GM20000 (cell line): ENCODE measurements at regions not wholly inside any gene's neighbourhood (a gene's known extent, or its start where the extent isn't known, plus 50 kb on each side); places are given as distances from the start of the nearest gene placed in this dataset.

Experiments used
- DNase-seq: peaks from one replicate; pipeline ENCODE4 v3.0.0; 2012; ENCODE audit warnings: low spot score
- TF ChIP-seq, protein P1 (sequence below): IDR thresholded peaks from 2 replicates; pipeline ENCODE4 v1.5.1; 2012; ENCODE audit warnings: mild to moderate bottlenecking, control low read depth; ENCODE audit errors: extremely low read depth, missing control alignments

DNA sequence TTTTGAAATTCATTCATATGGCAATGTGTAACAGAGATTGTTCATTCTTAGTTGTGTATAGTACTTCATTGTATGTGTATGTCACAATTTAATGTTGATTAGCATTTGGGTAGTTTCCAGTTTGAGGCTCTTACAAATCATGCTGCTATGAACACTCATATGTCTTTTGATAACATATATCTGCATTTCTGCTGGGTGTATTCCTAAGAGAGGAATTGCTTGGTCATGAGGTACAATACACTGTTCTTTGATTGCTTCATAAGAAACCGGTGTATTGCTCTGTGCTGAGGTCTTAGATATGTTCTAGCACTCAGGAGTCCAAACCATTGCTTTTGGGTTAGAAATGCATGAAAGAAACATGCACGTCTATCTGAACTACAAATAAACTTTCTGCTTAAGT, 492.9 kb upstream of the JAG1 start:
- no peak for DNase-seq
- TF ChIP-seq, protein P1, sequence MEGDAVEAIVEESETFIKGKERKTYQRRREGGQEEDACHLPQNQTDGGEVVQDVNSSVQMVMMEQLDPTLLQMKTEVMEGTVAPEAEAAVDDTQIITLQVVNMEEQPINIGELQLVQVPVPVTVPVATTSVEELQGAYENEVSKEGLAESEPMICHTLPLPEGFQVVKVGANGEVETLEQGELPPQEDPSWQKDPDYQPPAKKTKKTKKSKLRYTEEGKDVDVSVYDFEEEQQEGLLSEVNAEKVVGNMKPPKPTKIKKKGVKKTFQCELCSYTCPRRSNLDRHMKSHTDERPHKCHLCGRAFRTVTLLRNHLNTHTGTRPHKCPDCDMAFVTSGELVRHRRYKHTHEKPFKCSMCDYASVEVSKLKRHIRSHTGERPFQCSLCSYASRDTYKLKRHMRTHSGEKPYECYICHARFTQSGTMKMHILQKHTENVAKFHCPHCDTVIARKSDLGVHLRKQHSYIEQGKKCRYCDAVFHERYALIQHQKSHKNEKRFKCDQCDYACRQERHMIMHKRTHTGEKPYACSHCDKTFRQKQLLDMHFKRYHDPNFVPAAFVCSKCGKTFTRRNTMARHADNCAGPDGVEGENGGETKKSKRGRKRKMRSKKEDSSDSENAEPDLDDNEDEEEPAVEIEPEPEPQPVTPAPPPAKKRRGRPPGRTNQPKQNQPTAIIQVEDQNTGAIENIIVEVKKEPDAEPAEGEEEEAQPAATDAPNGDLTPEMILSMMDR = no peak

DNA sequence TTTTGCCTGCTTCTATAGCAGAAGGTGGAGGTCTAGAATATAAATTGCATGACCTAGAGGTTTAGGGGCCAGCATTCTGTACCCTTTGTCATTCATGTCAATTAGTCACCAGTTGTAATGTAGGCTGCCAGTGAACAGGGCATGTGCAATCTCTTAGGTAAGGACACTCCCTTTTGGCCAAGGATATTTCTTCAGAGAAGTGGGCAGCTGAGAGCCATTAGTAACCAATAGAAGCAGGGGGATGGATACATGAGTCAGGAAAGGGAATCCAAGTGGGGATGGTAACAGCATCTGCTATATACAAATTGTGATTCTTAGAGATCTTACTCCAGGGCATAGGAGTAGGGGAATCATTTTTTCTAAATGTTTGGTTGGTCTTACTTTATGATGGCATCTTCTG, 494.2 kb upstream of the JAG1 start:
- TF ChIP-seq, protein P1 = no peak

DNA sequence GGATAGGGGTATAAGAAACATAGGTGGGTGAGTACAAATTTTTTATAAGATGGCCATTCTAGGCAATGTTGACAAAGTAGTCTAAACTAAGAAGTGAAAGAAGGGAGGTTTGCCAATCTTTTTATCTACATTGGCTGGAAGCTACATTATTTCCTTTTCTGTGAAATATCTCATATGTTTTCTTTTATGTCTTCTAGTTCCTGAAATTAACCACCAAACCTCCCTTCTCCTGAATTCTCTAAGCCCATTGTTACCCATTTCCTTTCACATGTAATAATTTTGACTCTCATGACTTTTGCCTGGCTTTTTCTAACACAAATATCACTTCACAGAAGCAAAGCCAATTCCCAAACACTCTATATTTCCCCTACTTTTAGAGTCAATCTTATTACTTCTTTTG, 496.2 kb upstream of the JAG1 start:
- TF ChIP-seq, protein P1 = no peak

More for the DNA sequence above, 494.2 kb upstream of the JAG1 start:
- no peak for DNase-seq

DNA sequence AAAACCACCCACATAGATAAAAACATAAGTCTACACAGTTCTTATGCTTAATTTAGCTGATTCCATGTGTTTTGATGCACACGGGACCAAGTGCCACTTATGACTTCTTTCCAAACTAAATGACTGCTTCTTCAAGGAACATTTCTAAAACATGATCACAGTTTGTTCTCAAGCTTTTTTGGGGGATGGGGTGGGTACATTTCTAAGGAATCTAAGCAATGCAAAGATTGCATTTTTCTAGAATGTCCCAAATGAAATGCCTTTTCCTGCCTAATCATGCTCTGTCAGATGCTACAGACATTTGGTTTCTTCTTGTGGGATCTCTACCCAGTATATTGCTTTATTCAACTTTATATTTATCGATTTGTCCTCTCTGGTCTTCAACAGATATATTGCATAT, 496.8 kb upstream of the JAG1 start:
- no peak for DNase-seq

More for the DNA sequence above, 496.2 kb upstream of the JAG1 start:
- DNase-seq = no peak

DNA sequence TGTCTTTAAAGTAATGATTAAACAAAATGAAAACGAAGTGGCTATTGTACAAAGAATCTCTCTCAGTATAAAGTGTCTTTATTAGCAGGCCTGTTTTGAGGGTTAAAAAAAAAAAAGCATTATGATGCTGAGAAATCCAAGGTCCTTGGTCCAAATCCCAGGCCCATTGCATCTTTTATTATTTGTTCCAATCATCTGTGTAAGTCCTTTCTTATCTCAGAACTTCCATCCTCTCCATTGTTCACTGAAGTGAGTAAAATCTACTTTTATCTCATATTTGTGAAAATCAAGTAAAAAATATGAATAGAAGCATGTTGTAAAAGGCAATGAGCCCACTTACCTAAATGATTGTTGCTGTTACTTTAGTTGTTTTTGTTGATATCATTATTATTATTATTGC, 499.1 kb upstream of the JAG1 start:
- no peak for DNase-seq
- TF ChIP-seq, protein P1 = no peak

More for the DNA sequence above, 496.8 kb upstream of the JAG1 start:
- TF ChIP-seq, protein P1 = no peak

DNA sequence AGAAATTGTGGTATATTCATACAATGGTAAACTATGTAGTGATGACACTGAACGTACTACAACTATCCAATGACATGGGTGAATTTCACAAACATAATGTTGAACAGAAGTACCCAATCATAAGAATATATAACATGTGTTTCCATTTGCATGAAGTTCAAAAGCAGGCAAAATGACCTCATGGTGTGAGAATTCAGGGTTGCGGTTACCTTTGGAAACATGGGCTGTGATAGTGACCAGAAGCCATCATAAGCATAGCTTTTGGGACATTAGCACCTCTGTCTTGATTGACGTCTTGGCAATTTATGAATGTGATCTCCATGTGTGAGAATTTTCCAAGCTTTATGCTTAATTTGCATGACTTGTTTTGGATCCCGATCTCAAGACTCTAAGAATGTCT, 500.1 kb upstream of the JAG1 start:
- TF ChIP-seq, protein P1 = no peak

DNA sequence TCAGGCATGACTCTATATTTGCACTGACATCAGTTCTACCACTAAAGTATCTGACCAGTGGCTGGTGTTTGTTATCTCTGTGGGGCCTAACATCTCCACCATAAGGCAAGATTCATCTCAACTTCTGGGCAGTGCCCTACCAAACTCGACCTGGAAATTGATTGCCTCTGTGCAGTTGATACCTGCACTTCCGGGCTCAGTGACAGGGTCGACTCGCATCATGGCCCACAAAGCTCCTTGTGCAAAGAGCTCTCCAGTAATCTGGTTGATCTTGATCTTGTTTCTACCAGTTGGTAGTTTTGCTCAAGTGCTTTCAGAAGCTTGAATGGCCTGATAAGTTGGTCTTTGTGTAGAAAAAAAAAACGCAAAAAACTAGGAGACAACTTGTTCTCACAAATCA, 501.1 kb upstream of the JAG1 start:
- TF ChIP-seq, protein P1 = no peak
- DNase-seq = no peak

More for the DNA sequence above, 500.1 kb upstream of the JAG1 start:
- no peak for DNase-seq

DNA sequence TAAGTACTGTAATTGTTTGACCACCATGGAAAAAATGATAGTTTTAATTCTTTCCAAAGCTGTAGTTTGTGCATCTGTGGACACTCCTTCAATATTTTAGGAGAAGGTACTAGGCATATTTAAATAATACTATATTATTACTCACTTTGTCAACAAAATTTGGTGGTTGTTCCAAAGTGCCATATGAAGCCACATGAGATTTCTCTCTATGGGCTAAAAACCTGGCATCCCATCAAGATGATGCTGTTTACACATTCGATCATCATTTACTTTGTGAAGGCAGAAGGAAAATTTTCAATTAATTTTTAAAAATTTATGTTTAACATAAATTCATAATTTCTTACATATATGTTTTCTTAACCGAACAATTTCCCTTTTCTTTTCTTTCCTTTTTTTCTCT, 502.6 kb upstream of the JAG1 start:
- no peak for DNase-seq
- TF ChIP-seq, protein P1 = no peak
